Vagina (tissue), 2 donors: ENCODE measurements at regions not wholly inside any gene's neighbourhood (a gene's known extent, or its start where the extent isn't known, plus 50 kb on each side); places are given as distances from the start of the nearest gene placed in this dataset.

Experiments
- CTCF ChIP-seq, 3 experiments: fragments of 450-650 bp in 2 of 3; fragments of 200-600 bp in 1 of 3; sonication (generic) in 1 of 3; IDR thresholded peaks; one replicate each; pipeline ENCODE4 v1.5.1; 2017 to 2019; ENCODE audit warnings: antibody characterized with exemption in 3 of 3, mild to moderate bottlenecking in 2 of 3, moderate library complexity in 2 of 3
- POLR2A ChIP-seq, 2 donors: fragments of 450-650 bp; IDR thresholded peaks; one replicate each; pipeline ENCODE4 v1.6.1; 2017; ENCODE audit warnings: antibody characterized with exemption in 2 of 2, mild to moderate bottlenecking in 2 of 2, moderate library complexity in 2 of 2
- POLR2AphosphoS5 ChIP-seq, 2 donors: sonication (generic); formaldehyde crosslinking; IDR thresholded peaks; one replicate each; pipeline ENCODE4 v1.9.0; 2017; ENCODE audit warnings: antibody characterized with exemption in 2 of 2, mild to moderate bottlenecking in 2 of 2, low read depth in 1 of 2; ENCODE audit not compliant: insufficient read depth in 1 of 2

- TF ChIP-seq POLR2AphosphoS5 (IDR thresholded peaks at IDR 0.05; ENCODE audit: insufficient read depth in 1 of 2, low read depth in 1 of 2) = no peak
- no peak for TF ChIP-seq CTCF (IDR thresholded peaks at IDR 0.05)
- TF ChIP-seq POLR2A (IDR thresholded peaks at IDR 0.05) = no peak
Observed at GRCh38 chr2:138356178-138356577, 145.4 kb upstream of the SPOPL start.
